ENCODE measurements at regions not wholly inside any gene's neighbourhood (a gene's known extent, or its start where the extent isn't known, plus 50 kb on each side); places are given as distances from the start of the nearest gene placed in this dataset.

- TF ChIP-seq GATA3 (IDR thresholded peaks at IDR 0.05; ENCODE audit: low read depth, low read length) (no peak), GATA2 (IDR thresholded peaks at IDR 0.05; ENCODE audit: low read depth, low read length) (no peak)
These were observed 133.1 kb downstream of the IQUB start for GRCh38 chr7:123401295-123401694.

DNA sequence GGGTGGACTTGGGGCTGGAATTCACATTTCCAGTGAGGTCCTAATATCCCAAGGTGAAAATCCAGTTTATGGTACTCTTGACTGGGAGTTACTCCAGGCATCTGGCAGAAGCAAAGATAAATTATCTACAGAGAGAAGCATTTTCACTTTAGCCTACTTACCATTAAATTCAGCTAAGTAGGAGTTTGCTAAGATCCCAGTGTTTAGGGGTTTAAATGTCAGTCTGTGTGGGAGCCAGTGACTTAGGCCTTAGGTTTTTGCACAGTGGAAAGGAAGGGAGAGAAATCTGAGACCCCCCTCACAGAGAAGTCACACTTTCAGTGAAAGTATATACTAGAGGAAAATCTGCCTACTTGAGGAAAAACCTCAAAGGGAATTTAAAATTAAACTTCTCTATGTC is 134.2 kb downstream of the IQUB start:
- TF ChIP-seq GATA3 (IDR thresholded peaks at IDR 0.05; ENCODE audit: low read depth, low read length) = no peak
- no peak for TF ChIP-seq GATA2 (IDR thresholded peaks at IDR 0.05; ENCODE audit: low read depth, low read length)

DNA sequence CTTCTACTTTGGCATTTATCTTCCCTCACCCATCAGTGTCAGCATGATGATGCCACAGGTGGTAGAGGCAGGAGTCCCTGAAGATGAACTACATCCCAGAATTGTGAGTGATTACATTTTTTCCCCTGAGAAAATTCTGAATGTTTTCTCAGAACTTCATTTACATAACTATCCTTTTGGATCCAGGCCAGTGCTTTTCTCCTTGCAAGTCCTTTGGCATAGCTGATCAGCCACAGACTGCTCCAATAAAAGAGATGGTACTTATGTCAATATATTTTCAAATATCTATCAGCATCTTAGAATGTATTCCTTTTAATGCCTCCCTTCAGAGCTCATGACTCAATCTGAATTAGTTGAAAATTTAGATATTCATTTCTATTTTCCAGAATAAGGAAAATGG is 135.5 kb downstream of the IQUB start:
- TF ChIP-seq GATA2 (IDR thresholded peaks at IDR 0.05; ENCODE audit: low read depth, low read length) = no peak
- TF ChIP-seq GATA3 (IDR thresholded peaks at IDR 0.05; ENCODE audit: low read depth, low read length) = no peak

- TF ChIP-seq GATA3 (IDR thresholded peaks at IDR 0.05; ENCODE audit: low read depth, low read length) (no peak), GATA2 (IDR thresholded peaks at IDR 0.05; ENCODE audit: low read depth, low read length) (no peak)
These were observed 136.6 kb downstream of the IQUB start for GRCh38 chr7:123397746-123398338.

DNA sequence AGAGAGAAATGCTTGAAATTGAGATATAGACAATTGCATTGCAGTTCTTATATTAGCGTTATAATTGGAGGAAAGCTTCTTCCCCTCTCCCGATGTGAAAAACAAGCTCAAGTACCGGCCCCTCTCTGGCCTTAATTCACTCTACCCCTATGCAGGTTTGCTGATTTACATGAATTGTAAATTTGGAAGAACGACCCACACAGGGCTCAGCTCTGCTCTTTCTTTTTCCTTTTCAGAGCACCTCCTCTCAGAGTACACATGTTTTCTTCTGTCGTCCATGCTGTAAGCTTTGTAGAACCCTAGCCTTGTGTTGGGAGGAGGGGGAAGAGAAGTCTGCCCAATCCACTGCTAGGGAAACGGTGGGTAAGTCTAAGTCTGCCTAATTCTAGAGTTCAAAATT is 140.8 kb downstream of the IQUB start:
- TF ChIP-seq GATA2 (IDR thresholded peaks at IDR 0.05; ENCODE audit: low read depth, low read length) (no peak), GATA3 (IDR thresholded peaks at IDR 0.05; ENCODE audit: low read depth, low read length) (no peak)

- TF ChIP-seq GATA2 (IDR thresholded peaks at IDR 0.05; ENCODE audit: low read depth, low read length) (no peak), GATA3 (IDR thresholded peaks at IDR 0.05; ENCODE audit: low read depth, low read length) (no peak)
These were observed 162.0 kb downstream of the IQUB start for GRCh38 chr7:123372368-123372767.

DNA sequence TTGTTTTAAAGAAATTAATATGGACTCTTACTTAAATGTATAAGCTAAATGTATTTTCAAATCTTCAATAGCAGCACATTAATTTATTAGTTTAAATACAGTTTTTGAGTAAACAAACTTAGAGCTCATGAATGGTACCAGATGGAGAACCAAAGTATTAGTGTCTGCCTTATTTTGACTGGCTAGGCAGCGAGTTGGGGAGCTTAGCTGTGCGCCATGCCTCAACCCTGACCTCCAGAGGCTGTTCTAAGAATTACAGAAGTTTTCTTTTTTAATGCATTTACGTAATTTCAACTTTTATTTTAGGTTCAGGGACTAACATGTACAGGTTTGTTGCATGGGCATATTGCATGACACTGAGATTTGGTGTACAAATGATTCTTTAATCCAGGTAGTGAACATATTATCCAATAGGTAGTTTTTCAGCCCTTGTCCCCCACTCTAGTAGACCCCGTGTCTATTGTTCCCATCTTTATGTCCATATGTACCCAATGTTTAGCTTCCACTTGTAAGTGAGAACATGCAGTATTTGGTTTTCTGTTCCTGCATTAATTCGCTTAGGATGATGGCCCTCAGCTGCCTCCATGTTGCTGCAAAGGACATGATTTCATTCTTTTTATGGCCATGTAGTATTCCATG is 166.8 kb downstream of the IQUB start:
- no peak for TF ChIP-seq GATA2 (IDR thresholded peaks at IDR 0.05; ENCODE audit: low read depth, low read length)
- no peak for TF ChIP-seq GATA3 (IDR thresholded peaks at IDR 0.05; ENCODE audit: low read depth, low read length)

- TF ChIP-seq GATA3 (IDR thresholded peaks at IDR 0.05; ENCODE audit: low read depth, low read length) (no peak), GATA2 (IDR thresholded peaks at IDR 0.05; ENCODE audit: low read depth, low read length) (no peak)
These were observed 167.3 kb upstream of the SLC13A1 start for GRCh38 chr7:123367031-123367430.

- no peak for TF ChIP-seq GATA2 (IDR thresholded peaks at IDR 0.05; ENCODE audit: low read depth, low read length)
- no peak for TF ChIP-seq GATA3 (IDR thresholded peaks at IDR 0.05; ENCODE audit: low read depth, low read length)
These were observed 166.9 kb upstream of the SLC13A1 start for GRCh38 chr7:123366626-123367025.

DNA sequence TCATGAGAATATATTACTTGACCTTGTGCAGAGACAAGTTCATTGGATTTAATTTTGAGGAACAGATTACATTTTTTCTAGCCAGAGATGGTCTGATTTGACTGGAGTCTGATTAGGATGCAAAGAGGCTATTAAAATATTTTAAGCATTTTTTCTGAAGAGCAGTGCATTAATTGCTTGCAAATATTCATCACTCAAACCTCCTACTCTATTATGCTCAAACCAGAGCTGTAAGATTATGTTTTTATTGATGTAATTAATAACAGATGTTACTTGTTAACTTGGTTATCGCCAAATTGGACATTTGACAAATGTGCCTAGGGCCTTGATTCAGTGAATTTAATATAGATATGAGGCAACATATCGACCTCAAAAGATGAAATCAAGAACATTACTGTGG is 160.9 kb upstream of the SLC13A1 start:
- TF ChIP-seq GATA2 (IDR thresholded peaks at IDR 0.05; ENCODE audit: low read depth, low read length) (peak; percentile 47; the same call in 1 of the 2 replicates), GATA3 (IDR thresholded peaks at IDR 0.05; ENCODE audit: low read depth, low read length) (peak; percentile 88)

GRCh38 chr7:123355576-123356190 is 155.9 kb upstream of the SLC13A1 start:
- TF ChIP-seq GATA2 (IDR thresholded peaks at IDR 0.05; ENCODE audit: low read depth, low read length) (no peak), GATA3 (IDR thresholded peaks at IDR 0.05; ENCODE audit: low read depth, low read length) (no peak)

GRCh38 chr7:123352973-123353372 is 153.2 kb upstream of the SLC13A1 start:
- TF ChIP-seq GATA3 (IDR thresholded peaks at IDR 0.05; ENCODE audit: low read depth, low read length) (no peak), GATA2 (IDR thresholded peaks at IDR 0.05; ENCODE audit: low read depth, low read length) (no peak)

GRCh38 chr7:123351516-123352505 is 152.0 kb upstream of the SLC13A1 start:
- TF ChIP-seq GATA3 (IDR thresholded peaks at IDR 0.05; ENCODE audit: low read depth, low read length) = no peak

- TF ChIP-seq GATA3 (IDR thresholded peaks at IDR 0.05; ENCODE audit: low read depth, low read length) (no peak), GATA2 (IDR thresholded peaks at IDR 0.05; ENCODE audit: low read depth, low read length) (no peak)
These were observed 151.3 kb upstream of the SLC13A1 start for GRCh38 chr7:123351027-123351426.

Measured in SH-SY5Y (cell line).